ENCODE measurements at regions not wholly inside any gene's neighbourhood (a gene's known extent, or its start where the extent isn't known, plus 50 kb on each side); places are given as distances from the start of the nearest gene placed in this dataset.

DNA sequence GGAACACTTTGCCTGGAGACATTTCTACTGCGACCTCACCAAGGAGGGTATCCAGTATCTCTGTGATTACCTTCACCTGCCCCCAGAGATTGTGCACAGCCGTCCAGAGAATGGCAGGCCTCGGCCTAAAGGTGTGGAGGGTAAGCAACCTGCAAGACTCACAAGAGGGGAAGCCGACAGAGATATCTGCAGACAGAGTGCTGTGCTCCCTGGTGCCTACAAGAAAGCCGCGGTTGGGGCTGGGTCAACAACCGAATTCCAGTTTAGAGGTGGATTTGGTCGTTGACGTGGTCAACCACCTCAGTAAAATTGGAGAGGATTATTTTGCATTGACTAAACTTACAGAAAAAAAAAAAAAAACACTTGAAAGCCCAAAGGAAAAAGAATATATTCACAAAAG is 107.8 kb upstream of the ISL1 start:
- TF ChIP-seq, protein P1, sequence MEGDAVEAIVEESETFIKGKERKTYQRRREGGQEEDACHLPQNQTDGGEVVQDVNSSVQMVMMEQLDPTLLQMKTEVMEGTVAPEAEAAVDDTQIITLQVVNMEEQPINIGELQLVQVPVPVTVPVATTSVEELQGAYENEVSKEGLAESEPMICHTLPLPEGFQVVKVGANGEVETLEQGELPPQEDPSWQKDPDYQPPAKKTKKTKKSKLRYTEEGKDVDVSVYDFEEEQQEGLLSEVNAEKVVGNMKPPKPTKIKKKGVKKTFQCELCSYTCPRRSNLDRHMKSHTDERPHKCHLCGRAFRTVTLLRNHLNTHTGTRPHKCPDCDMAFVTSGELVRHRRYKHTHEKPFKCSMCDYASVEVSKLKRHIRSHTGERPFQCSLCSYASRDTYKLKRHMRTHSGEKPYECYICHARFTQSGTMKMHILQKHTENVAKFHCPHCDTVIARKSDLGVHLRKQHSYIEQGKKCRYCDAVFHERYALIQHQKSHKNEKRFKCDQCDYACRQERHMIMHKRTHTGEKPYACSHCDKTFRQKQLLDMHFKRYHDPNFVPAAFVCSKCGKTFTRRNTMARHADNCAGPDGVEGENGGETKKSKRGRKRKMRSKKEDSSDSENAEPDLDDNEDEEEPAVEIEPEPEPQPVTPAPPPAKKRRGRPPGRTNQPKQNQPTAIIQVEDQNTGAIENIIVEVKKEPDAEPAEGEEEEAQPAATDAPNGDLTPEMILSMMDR (conservative IDR thresholded peaks at IDR 0.05; ENCODE audit: low read depth, low read length), result no peak
- TF ChIP-seq EZH2 (IDR thresholded peaks at IDR 0.05; ENCODE audit: borderline replicate concordance, low read depth, low read length, poor library complexity, severe bottlenecking), result no peak
